T follicular helper cell (primary cell): ENCODE measurements at regions not wholly inside any gene's neighbourhood (a gene's known extent, or its start where the extent isn't known, plus 50 kb on each side); places are given as distances from the start of the nearest gene placed in this dataset.

Experiments used
- DNase-seq: peaks from one replicate; pipeline ENCODE4 v3.0.0-alpha.2; 2020; ENCODE audit warnings: low read depth

GRCh38 chr16:52235186-52235585, 311.8 kb downstream of the TOX3 start:
- DNase-seq: no peak

- no peak for DNase-seq
Measured at GRCh38 chr16:52234626-52235025, 312.3 kb downstream of the TOX3 start.

GRCh38 chr16:52229471-52229870, 317.5 kb downstream of the TOX3 start:
- DNase-seq: no peak

GRCh38 chr16:52227851-52228250, 319.1 kb downstream of the TOX3 start:
- no peak for DNase-seq

GRCh38 chr16:52212841-52213240, 334.1 kb downstream of the TOX3 start:
- DNase-seq: no peak

GRCh38 chr16:52209227-52209626, 337.7 kb downstream of the TOX3 start:
- no peak for DNase-seq

- DNase-seq: no peak
Measured at GRCh38 chr16:52203096-52203495, 343.8 kb downstream of the TOX3 start.

GRCh38 chr16:52193441-52193840, 353.5 kb downstream of the TOX3 start:
- no peak for DNase-seq

- peak; percentile 10 for DNase-seq
Measured at GRCh38 chr16:52191531-52192134, 355.3 kb downstream of the TOX3 start.

- DNase-seq: no peak
Measured at GRCh38 chr16:52184336-52184735, 362.6 kb downstream of the TOX3 start.

GRCh38 chr16:52182840-52183239, 364.1 kb downstream of the TOX3 start:
- DNase-seq: no peak

GRCh38 chr16:52174168-52174567, 372.8 kb downstream of the TOX3 start:
- no peak for DNase-seq

- DNase-seq: no peak
Measured at GRCh38 chr16:52171481-52171880, 375.5 kb downstream of the TOX3 start.

- no peak for DNase-seq
Measured at GRCh38 chr16:52167328-52167727, 379.6 kb downstream of the TOX3 start.

GRCh38 chr16:52165961-52166360, 381.0 kb downstream of the TOX3 start:
- DNase-seq: no peak

- DNase-seq: no peak
Measured at GRCh38 chr16:52149003-52149402, 397.9 kb downstream of the TOX3 start.

- no peak for DNase-seq
Measured at GRCh38 chr16:52141871-52142270, 405.1 kb downstream of the TOX3 start.

- no peak for DNase-seq
Measured at GRCh38 chr16:52128361-52128760, 418.6 kb downstream of the TOX3 start.

- no peak for DNase-seq
Measured at GRCh38 chr16:52123842-52124241, 423.1 kb downstream of the TOX3 start.

- no peak for DNase-seq
Measured at GRCh38 chr16:52123061-52123839, 423.7 kb downstream of the TOX3 start.

- DNase-seq: no peak
Measured at GRCh38 chr16:52117171-52117570, 429.8 kb downstream of the TOX3 start.

GRCh38 chr16:52114379-52114778, 432.6 kb downstream of the TOX3 start:
- no peak for DNase-seq

- DNase-seq: no peak
Measured at GRCh38 chr16:52113533-52114183, 433.3 kb downstream of the TOX3 start.
